PC-3 (cell line): ENCODE measurements at regions not wholly inside any gene's neighbourhood (a gene's known extent, or its start where the extent isn't known, plus 50 kb on each side); places are given as distances from the start of the nearest gene placed in this dataset.
A peak's percentile ranks its signal among the peaks of the same experiment; 100 is the strongest.

Experiments used
- ATAC-seq: fragments of 200-7000 bp; cut with Tn5 transposase; 2 replicates; pipeline ENCODE4 v1.9.1; 2020; ENCODE audit warnings: mild to moderate bottlenecking, moderate library complexity
- BruUV-seq: library from RNA; stranded (reverse); fragments of 400-500 nt; replicated peaks from 2 replicates; lab custom pipeline; 2021; lab: Mats Ljungman, UMichigan
- CTCF ChIA-PET: fragments of 300-600 bp; sonication (Branson Sonifier 250); formaldehyde crosslinking; loops from one replicate; lab custom pipeline; 2022; ENCODE audit warnings: antibody characterized with exemption; lab: Charles Lee
- POLR2A ChIA-PET: fragments of 300-600 bp; sonication (Branson Sonifier 250); formaldehyde crosslinking; loops from one replicate; lab custom pipeline; 2022; ENCODE audit warnings: antibody characterized with exemption; ENCODE audit not compliant: unreplicated experiment; lab: Charles Lee
- DNase-seq: peaks from one replicate; pipeline ENCODE4 v3.0.0-alpha.2; 2015
- H2AFZ ChIP-seq: fragments of 300-600 bp; sonication (generic); 2 replicates; pipeline ENCODE4 v1.6.0; 2016; ENCODE audit warnings: antibody characterized with exemption, low read length
- H3F3A ChIP-seq: fragments of 300-600 bp; sonication (generic); one replicate; pipeline ENCODE4 v1.6.0; 2017; ENCODE audit warnings: antibody characterized with exemption, low read length, control low read depth, mild to moderate bottlenecking; ENCODE audit not compliant: unreplicated experiment
- H3K27ac ChIP-seq: fragments of 300-600 bp; sonication (generic); 2 replicates; pipeline ENCODE4 v1.5.1; 2016; ENCODE audit warnings: mild to moderate bottlenecking, low read length
- H3K27me3 ChIP-seq: fragments of 300-600 bp; sonication (generic); 2 replicates; pipeline ENCODE4 v1.6.1; 2016; ENCODE audit warnings: low read length, mixed read lengths
- H3K36me3 ChIP-seq: fragments of 300-600 bp; sonication (generic); 2 replicates; pipeline ENCODE4 v1.6.1; 2016; ENCODE audit warnings: low read depth, mixed run types, low read length, mixed read lengths
- H3K4me1 ChIP-seq: fragments of 300-600 bp; sonication (generic); 2 replicates; pipeline ENCODE4 v1.5.1; 2016; ENCODE audit warnings: low read length; ENCODE audit not compliant: insufficient read depth
- H3K4me2 ChIP-seq: fragments of 300-600 bp; sonication (generic); 2 replicates; pipeline ENCODE4 v1.6.0; 2016; ENCODE audit warnings: low read length
- H3K4me3 ChIP-seq: fragments of 300-600 bp; sonication (generic); 2 replicates; pipeline ENCODE4 v1.5.1; 2016; ENCODE audit warnings: mild to moderate bottlenecking, low read length, mixed read lengths
- H3K79me2 ChIP-seq: fragments of 300-600 bp; sonication (generic); 2 replicates; pipeline ENCODE4 v1.6.1; 2017; ENCODE audit warnings: low read length, mixed read lengths
- H3K9ac ChIP-seq: fragments of 300-600 bp; sonication (generic); 2 replicates; pipeline ENCODE4 v1.6.0; 2016; ENCODE audit warnings: mild to moderate bottlenecking, low read length
- H3K9me2 ChIP-seq: fragments of 300-600 bp; sonication (generic); replicated peaks from 2 replicates; pipeline ENCODE4 v1.6.1; 2016; ENCODE audit warnings: mixed run types, low read length, mixed read lengths
- H3K9me3 ChIP-seq: fragments of 300-600 bp; sonication (generic); 2 replicates; pipeline ENCODE4 v1.6.1; 2016; ENCODE audit warnings: low read length, mixed read lengths
- H4K20me1 ChIP-seq: fragments of 300-600 bp; sonication (generic); 2 replicates; pipeline ENCODE4 v1.6.1; 2016; ENCODE audit warnings: low read length, mixed read lengths
- EZH2 ChIP-seq: fragments of 300-600 bp; sonication (generic); IDR thresholded peaks from one replicate; pipeline ENCODE4 v1.6.1; 2017; ENCODE audit warnings: antibody characterized with exemption, mild to moderate bottlenecking, low read length; ENCODE audit not compliant: unreplicated experiment
- EZH2phosphoT487 ChIP-seq: fragments of 300-600 bp; sonication (generic); IDR thresholded peaks from 2 replicates; pipeline ENCODE4 v1.6.1; 2018; ENCODE audit warnings: mild to moderate bottlenecking, antibody characterized with exemption, low read length, borderline replicate concordance
- intact Hi-C: fragments of 100-400 bp; cut with micrococcal nuclease; formaldehyde crosslinking; loops from 2 replicates; pipeline ENCODE4 v1.9.0; 2023
- TF ChIP-seq, protein P1 (sequence below): fragments of 300-600 bp; sonication (generic); conservative IDR thresholded peaks from 2 replicates; pipeline ENCODE4 v1.5.1; 2017; ENCODE audit warnings: antibody characterized with exemption, low read depth, mild to moderate bottlenecking, low read length

DNA sequence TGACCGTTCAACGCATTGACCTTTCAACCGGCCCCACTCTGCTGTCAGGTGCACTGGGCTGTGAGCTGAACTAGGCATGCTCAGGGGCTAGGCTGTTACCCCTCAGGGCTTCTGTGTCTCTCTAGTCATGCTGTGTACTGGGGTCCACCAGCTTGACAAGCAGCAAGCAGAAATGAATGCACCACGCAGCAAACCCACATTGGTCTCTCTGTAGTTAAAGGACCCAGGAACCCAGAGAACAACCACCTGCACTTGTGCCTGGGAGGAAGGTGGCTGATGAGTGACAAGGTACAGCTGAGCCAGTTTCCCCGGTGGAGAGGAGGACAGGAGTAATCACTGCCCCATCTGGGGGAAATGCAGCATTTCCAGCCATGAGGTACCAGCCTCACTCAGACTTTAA is 159.9 kb downstream of the USP12 start:
- ATAC-seq: no peak
- Histone ChIP-seq H3K4me2 (no peak overlapping the region), H3K4me3 (no peak overlapping the region), H3K36me3 (no peaks in the 10 kb centered on the region), H3K9me3 (no peaks in the 10 kb centered on the region), H3K4me1 (peaks cover 9% of the 10 kb centered on the region; the same call in 1 of the 2 replicates), H3K9ac (no peak overlapping the region), H3K79me2 (no peaks in the 10 kb centered on the region), H3K27ac (no peak overlapping the region), H2AFZ (no peak overlapping the region), H3K27me3 (no peaks in the 10 kb centered on the region), H4K20me1 (no peaks in the 10 kb centered on the region), H3K9me2 (no peaks in the 10 kb centered on the region), H3F3A (no peaks in the 10 kb centered on the region)
- intact Hi-C loops: no loop called here
- CTCF ChIA-PET: no interaction called here
- TF ChIP-seq, protein P1, sequence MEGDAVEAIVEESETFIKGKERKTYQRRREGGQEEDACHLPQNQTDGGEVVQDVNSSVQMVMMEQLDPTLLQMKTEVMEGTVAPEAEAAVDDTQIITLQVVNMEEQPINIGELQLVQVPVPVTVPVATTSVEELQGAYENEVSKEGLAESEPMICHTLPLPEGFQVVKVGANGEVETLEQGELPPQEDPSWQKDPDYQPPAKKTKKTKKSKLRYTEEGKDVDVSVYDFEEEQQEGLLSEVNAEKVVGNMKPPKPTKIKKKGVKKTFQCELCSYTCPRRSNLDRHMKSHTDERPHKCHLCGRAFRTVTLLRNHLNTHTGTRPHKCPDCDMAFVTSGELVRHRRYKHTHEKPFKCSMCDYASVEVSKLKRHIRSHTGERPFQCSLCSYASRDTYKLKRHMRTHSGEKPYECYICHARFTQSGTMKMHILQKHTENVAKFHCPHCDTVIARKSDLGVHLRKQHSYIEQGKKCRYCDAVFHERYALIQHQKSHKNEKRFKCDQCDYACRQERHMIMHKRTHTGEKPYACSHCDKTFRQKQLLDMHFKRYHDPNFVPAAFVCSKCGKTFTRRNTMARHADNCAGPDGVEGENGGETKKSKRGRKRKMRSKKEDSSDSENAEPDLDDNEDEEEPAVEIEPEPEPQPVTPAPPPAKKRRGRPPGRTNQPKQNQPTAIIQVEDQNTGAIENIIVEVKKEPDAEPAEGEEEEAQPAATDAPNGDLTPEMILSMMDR: no peak
- TF ChIP-seq EZH2phosphoT487 (no peak), EZH2 (no peak)
- no peak for DNase-seq
- no TSS peak for BruUV-seq
- POLR2A ChIA-PET: no interaction called here

DNA sequence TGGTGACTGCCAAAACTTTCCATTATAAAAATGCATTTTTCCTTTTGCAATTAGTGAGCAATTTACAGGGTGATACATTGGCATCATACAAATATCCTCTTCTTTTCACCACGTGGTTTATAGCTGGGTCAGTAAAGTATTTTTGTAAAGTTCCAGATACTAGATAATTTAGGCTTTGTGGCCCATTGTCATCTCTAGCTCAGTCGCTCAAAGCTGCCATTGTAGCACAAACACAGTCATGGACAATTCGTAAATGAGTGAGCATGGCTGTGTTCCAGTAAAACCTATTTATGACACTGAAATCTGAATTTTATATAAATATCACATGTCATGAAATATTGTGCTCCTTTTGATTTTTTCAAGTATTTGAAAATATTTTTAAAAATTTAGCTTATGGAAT is 162.9 kb downstream of the USP12 start:
- Histone ChIP-seq H3K79me2 (no peaks in the 10 kb centered on the region), H3K4me3 (no peak overlapping the region), H3K4me1 (peaks cover 9% of the 10 kb centered on the region; the same call in 1 of the 2 replicates), H4K20me1 (no peaks in the 10 kb centered on the region), H3K9me2 (no peaks in the 10 kb centered on the region), H3K27me3 (no peaks in the 10 kb centered on the region), H3K9me3 (no peaks in the 10 kb centered on the region), H3F3A (no peaks in the 10 kb centered on the region), H3K27ac (no peak overlapping the region), H3K36me3 (no peaks in the 10 kb centered on the region), H2AFZ (no peak overlapping the region), H3K4me2 (no peak overlapping the region), H3K9ac (no peak overlapping the region)
- CTCF ChIA-PET: no interaction called here
- intact Hi-C loops: no loop called here
- ATAC-seq (no peak), DNase-seq (no peak)
- TF ChIP-seq, protein P1: no peak
- TF ChIP-seq EZH2 (no peak), EZH2phosphoT487 (no peak)
- no TSS peak for BruUV-seq
- POLR2A ChIA-PET: no interaction called here

DNA sequence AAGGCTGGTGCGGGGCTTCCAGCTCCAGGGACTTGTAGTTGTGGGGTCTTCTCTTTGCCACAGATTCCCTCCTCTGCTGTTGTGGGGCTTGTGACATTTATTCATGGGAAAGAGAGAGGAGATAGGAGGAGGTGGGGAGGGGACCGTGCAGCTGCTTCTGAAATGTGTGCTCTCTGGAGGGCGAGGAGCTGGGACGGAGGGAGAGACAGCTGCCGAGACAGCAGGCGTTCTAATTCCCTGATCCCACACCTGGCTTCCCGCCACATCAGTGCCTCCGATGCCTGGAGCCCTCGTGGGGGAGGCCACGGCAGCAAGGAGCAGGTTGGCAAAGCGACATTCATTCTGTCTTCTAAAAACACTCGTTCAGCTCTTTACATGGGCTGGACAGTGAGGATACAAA is 164.4 kb downstream of the USP12 start:
- intact Hi-C loops: no loop called here
- Histone ChIP-seq H3K27me3 (no peaks in the 10 kb centered on the region), H3K9me2 (no peaks in the 10 kb centered on the region), H3K9me3 (no peaks in the 10 kb centered on the region), H3F3A (no peaks in the 10 kb centered on the region), H3K9ac (no peak overlapping the region), H3K79me2 (no peaks in the 10 kb centered on the region), H3K4me1 (no peaks in the 10 kb centered on the region), H3K36me3 (no peaks in the 10 kb centered on the region), H3K4me3 (peak overlapping the region; percentile 61; the same call in 1 of the 2 replicates), H3K27ac (no peak overlapping the region), H4K20me1 (no peaks in the 10 kb centered on the region), H2AFZ (peak overlapping the region; percentile 92; the same call in 1 of the 2 replicates), H3K4me2 (peak overlapping the region; percentile 83)
- ATAC-seq (no peak), DNase-seq (no peak)
- ChIA-PET POLR2A (no interaction called here), CTCF (no interaction called here)
- BruUV-seq: no TSS peak
- TF ChIP-seq EZH2phosphoT487 (no peak), EZH2 (no peak)
- TF ChIP-seq, protein P1: no peak
